H4 (cell line): ENCODE measurements at regions not wholly inside any gene's neighbourhood (a gene's known extent, or its start where the extent isn't known, plus 50 kb on each side); places are given as distances from the start of the nearest gene placed in this dataset.

Experiments used
- DNase-seq: peaks from one replicate; pipeline ENCODE4 v3.0.0-alpha.2; 2015; ENCODE audit warnings: low spot score

DNA sequence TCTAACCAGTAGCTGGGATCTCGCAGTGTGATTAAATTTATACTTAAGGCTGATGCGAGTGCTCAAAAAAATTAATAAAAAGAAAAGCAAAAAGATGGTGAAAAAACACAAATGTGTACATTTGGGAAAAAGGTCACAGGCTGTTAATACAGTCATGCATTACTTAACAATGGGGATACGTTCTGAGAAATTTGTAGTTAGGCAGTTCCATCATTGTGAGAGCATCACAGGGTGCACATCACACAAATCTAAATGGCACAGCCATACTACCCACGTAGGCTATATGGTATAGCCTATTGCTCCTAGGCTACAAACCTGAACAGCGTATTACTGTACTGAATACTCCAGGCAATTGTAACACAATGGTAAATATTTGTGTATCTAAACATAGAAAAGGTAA is 142.4 kb upstream of the MYOCD start:
- DNase-seq, result no peak

DNA sequence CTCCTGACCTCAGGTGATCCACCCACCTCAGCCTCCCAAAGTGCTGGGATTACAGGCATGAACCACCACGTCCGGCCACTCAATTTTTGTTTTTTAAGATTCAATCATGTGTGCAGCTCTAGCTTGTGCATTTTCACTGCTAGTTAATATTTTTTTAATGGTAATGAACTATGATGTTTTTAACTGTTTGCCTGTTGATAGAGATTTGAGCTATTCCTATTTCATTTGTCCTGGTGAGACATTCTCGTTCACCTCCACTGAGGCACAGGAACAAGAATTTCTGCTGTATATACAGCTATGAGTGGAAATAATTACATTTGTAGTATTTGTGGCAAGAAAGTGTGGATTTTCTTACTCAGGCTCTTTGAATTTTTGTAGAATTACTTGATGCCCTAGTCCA is 137.7 kb upstream of the MYOCD start:
- DNase-seq, result no peak

DNA sequence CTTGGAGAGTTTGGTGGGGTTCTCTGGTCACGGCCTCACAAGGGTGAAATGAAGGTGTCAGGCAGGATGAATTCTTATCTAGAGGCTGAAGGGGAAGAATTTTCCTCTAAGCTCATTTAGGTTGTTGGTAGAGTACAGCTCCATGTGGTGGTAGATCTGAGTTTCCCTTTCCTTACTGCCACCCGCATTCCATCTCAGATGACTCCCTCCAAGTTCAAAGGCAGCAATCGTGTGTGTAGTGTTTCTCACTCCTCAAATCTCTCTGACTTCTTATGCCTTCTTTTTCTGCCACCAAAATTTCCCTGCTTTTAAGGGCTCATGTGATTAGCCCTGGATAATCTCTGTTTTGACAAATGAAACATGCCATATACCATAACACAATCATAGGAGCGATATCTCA is 135.5 kb upstream of the MYOCD start:
- DNase-seq, result no peak

DNA sequence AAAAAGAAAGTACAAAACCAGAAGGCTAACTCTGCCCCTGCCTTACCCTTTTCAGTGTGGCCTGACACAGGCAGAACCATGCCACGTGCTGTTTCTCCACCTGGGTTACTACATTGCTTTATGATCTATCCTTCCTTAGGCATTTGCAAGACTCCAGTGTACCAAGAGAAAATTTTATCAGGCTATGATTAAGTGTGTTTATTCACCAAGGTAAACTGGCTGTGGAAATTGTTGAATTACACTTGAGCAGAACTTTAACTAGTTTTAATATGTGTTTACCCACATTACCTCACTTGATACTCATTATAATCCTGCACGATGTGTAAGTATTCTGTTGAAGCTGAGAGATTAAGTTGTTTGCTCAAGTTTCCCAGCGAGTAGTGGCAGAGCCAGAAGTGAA is 129.7 kb upstream of the MYOCD start:
- DNase-seq, result no peak

DNA sequence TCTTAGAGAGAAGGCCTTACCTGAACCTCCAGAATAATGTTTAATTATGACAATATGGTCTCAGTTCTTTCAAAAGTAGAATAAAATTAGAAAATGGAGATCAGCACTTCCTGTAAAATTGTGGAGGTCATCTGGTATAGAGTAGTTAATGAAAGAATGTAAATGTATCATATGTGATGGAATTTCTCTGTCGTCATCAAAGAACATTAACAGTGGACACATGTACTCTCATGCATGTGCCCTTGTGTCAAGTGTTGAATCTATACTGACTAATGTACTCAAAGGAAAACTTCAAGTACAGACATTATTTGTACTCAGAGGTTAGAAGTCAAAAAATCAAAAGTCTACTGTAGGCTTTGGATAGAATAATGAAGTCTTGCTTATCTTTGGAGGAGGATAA is 129.2 kb upstream of the MYOCD start:
- no peak for DNase-seq

DNA sequence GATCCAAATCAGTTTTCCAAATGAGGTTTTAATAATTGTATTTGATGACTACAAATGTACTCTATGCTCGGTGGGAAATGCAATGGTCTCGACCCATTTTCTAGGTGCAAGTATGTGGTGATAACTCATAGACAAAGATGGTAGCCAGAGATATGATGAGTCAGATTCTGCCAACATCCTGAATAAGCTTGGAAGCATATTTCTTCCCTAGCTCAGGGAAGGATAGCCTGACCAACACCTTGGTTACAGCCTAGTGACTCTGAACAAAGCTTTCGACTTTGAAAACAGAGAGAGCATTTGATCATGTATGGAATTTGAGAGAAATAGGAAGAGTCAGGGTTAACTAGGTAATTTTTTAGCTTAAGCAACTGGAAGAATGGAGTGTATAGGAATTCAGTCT is 128.3 kb upstream of the MYOCD start:
- DNase-seq, result no peak

DNA sequence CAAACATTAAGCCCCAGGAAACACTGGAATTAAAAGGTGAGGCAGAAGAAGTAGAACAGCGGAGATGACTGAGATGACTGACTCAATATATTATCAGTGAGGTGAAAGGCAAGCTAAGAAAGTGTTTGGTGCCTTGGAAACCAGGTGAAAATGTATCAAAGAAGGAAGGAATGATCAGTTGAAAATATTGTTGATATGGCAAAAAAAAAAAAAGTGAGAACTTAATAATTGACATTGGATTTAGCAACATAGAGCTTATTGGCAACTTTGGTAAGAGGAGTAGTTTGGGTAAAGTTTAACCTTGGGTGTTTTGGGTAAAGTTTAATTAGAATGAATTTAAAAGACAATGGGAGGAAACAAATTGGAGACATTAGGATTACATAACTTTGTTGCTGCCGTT is 127.7 kb upstream of the MYOCD start:
- no peak for DNase-seq

DNA sequence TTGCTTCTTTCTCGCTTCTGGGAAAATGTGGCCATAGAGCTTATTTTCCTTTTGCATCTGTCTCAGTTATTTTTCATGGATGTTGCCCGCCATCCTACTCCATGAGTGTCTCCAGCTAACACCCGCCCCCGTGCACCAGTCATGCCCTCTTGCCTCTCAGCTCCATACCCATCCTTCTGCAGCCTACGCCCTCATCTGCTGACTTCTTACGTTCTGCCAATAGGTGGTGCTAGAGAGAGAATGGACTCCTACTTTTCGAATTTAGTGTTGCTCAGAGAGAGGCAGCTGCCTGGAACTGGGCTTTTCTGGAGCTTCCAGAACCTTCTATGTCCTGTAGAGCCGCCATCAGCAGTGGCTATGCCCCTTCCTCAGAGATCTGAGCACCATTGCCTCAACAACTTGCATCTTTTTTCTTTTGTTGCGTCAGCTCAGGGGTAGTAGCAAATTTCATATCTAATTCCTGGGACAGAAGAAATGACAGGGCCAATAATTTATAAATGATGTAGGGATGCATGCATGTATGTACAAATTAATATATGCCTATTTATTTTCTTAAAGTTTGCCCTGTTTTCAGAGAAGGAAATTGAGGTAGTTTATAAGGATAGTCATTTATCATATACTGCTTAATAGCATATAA is 119.7 kb upstream of the MYOCD start:
- DNase-seq, result peak; percentile 48

DNA sequence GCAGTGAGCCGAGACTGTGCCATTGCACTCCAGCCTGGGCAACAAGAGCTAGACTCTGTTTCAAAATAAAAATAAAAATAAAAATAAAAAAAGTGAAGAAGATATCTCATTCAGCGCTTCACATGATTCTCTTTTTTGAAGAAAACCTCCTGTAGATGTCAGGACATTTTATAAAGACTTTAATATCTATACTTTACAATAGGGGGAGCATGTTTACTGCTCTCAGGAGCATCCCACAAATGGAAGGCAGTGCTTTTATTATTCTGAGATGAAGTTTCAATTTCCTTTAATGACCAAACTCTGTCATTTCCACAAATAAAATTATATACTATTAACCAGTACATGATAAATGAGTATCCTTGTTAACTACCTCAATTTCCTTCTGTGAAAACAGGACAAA is 118.7 kb upstream of the MYOCD start:
- no peak for DNase-seq

DNA sequence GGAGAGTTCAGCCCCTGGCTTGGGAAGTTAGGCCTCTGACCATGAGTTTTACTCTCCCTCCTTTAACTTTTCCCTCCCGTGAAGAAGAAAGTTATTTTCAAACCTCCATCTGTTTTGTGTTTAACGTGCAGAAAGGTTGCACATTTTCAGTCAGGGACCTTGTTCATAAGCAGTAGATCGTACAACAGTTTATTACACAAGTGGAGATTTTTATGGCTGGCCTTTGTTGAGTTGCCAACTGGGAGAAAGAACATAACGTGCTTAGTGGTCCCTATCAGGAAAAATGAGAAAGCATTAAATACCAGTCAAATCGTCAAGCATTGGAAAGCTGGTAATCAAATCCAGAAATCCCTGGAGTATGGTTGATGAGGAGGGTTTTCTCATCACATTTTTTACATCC is 117.9 kb upstream of the MYOCD start:
- no peak for DNase-seq

DNA sequence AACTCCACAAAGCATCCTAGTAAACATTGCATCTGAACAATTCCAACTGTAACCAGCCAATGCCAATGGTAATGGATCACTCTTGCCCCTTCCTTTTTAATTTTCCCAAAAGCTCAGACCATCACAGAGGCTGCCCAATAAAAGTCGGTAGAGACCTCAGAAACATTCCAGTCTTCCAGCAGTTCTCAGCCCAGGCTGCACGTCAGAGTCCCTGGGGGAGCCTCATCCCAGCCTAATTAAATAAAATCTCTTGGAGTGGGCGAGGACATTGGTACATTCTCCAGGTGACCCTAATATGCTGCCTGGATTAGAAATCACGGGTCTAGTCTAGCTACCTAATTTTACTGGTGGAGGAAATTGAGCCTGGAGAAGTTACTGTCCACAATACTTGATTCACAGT is 117.1 kb upstream of the MYOCD start:
- DNase-seq, result no peak

DNA sequence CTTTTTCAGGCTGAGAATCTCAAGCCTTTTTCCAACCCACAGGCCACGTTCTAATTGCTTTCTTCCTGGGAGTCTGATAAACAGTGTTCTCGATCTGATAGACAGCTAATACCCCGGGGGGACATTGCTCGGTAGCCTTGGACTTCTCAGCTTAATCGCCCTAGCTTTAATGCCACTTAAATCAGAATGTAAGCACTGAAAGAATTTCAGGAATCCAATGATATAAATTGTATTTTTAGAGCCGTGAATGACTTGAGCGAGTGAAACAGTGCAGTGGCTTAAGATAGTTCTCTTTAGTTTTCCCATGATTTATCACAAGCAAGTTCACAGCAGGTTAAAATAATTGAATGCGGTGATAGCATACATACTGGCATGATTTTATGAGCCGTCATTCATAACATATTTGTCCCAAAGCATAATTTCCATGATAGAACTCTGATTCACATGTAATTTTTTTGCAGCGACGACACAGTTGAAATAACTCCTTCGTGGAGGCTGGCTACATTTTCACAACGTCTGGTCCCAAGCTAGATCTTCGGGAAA is 116.1 kb upstream of the MYOCD start:
- peak; percentile 21 for DNase-seq

DNA sequence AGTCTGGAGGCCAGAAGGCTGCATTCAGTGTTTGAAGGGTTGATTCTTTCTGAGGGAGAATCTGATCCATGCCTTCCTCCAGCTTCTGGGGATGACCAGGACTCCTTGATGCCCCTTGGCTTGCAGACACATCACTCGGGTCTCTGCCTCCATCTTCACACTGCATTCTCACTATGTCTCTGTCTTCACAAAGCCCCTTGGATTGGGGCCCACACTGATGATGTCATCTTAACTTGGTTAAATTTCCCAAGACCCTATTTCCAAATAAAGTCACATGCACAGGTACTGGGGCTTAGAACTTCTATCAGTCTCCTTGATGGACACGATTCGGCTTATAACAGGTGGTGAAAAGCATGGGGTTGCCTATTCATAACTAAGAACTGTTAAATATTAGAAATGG is 112.1 kb upstream of the MYOCD start:
- DNase-seq, result no peak

DNA sequence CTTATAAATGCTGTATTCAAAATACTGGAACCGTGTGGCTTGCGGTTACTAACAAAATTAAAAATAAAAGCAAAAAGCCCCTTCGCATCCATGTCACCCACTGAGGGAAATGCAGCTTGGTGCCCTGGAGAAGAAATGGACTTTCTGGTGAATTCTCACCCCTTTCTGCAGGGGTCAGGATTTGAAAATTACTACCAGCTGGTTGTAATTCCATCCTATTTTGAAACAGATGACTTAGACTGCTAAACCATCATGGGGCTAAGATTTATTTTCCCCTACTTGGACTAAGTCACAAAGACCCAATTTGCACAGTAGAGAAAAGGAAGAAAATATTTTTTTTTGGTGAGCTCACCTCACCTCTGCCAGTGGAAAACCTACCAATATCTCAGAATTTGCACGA is 111.4 kb upstream of the MYOCD start:
- DNase-seq, result no peak

DNA sequence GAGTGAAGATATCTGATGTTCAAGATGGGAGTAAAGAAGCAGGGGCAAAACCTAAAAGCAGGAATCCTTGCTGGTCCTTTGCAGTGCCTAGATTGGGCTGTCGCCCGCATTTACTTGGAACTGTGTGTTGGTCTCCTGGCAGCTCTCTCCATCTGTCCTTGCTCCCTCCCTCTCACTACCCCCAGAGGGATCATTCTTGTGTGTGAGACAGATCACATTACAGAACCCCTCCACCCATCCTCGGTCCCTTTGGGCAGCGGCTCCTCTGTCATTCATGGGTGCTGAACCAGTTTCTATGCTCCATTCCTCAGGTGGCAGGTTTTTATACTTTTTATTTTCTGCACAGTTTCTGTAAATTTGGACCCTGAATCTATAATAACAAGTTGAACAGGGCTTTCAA is 99.4 kb upstream of the MYOCD start:
- DNase-seq, result no peak

DNA sequence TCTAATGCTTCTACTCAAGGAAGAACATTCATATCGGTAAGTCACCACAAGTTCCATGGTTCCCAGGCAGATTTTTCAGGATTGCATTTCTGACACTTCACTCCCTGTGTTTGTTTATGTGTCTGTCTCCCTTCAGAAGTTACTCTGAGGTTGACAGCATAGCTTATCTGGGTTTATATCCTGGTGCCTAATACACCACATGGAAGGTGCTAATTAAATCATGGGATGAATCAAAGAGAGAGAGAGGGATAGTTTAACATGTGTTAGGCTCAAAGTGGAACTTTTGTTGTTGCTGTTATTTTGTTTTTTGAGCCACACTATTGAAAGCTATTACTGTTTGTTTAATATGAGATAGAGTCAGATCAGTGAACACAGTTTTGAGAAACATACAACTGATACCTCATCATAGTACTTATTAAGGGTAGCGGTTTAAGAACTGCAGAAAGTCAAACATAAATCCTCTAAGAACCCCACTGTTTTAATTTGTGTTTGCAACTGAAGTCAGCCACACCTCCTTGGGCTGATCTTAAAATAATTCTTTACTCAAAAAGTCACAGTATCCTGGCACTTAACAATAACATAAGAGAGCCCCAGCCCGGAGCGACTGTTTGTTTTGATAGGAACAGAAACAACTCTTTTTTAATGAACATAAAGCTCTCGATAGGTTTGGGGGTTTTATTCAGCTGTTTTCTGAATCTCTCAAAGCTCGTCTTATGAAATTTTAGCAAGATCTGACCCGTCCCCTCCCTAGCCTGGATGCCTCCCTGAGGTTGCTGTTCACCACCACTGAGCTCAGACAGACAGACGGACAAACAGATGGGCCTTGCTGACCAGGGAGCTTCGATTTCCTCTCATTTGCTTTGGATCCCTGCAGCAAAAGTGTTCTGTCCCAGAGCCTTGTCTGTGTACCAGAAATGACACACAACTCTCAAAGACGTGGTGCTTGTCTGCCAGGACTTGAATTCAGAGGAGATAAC is 98.3 kb upstream of the MYOCD start:
- DNase-seq, result no peak

DNA sequence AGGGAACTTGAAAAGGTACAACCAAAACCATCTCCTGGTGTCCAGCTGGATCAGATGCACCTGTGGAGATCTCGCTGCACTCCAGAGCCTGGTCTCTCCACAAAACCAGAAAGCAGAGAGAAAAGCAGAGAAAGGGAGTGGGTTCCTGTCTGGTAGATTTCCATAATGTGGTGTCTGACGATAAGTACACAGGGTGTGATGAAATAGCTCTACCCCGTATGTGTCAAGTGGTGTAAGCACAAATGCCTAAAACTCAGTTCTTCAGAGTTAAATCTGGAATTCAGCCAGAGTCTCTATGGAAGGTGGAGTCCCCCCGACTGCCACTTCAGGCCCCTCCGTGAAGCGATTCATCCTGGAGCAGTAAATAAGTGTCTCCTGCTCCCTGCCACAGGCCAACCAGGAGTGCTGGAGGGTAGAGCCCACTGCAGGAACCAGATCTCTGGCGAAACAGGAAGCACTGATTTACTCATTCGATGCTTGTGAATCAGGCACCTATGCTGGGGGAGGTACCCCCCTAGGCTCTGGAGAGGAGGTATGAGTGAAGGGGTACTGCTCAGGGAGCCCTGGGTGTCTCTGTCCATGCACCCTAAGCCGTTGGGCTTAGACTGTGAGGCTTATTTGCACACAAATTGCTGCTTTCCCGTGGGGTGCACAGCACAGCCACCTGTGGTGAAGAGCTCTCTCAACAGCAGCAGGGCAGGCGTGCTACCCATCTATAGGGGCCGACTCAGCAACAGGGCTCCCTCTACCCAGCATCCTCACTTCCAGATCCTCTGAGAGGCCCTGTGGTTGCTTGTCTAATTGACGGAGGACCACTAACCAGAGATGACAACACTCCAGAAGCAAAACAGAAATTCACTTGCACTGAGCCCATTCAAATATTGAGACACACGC is 97.1 kb upstream of the MYOCD start:
- DNase-seq, result no peak

DNA sequence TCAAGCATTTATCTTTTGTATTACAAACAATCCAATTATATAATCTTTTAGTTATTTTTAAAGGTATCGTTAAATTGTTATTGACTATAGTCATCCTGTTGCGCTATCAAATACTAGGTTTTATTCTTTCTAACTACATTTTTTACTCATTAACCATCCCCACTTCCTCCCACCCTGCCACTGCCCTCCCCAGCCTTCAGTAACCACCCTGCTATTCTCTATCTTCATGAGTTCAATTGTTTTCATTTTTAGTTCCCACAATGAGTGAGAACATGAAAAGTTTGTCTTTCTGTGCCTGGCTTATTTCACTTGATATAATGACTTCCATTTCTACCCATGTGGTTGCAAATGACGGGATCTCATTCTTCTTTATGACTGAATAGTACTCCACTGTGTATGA is 94.1 kb upstream of the MYOCD start:
- DNase-seq, result no peak

DNA sequence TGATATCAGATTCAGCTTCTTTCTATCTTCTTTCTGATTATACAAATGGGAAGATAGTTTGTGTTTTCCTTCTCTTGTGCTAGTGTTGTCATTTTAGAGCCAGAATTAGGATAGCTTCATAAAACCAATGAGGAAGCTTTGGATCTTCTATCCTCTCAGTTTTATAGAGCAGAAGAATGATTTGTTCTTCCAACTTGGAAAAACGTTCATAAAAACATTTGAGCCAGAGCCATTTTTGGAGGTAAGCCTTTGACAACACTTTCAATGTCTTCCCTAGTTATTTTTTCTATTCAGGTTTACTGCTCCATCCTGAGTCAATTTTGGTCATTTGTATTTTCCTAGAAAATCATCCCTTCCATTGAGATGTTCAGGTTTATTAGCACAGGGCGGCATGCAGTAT is 91.2 kb upstream of the MYOCD start:
- no peak for DNase-seq

DNA sequence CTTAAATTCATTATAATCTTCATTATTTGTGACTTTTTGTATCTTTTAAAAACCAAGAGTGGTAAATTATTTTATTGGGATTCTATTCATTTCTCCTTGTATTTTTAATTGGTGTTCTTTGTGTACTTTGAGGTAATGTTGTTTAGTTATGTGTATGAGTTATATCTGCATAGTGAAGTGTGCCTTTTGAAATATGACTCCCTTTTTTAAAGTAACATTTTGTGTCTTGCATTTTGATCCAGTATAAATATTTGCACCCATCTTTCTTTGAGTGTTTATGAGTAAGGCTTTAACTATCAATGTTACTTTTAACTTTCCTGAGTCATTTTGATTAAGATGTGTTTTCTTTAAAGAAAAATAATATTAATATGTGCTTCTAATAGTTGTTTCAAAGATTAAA is 90.0 kb upstream of the MYOCD start:
- DNase-seq, result no peak

DNA sequence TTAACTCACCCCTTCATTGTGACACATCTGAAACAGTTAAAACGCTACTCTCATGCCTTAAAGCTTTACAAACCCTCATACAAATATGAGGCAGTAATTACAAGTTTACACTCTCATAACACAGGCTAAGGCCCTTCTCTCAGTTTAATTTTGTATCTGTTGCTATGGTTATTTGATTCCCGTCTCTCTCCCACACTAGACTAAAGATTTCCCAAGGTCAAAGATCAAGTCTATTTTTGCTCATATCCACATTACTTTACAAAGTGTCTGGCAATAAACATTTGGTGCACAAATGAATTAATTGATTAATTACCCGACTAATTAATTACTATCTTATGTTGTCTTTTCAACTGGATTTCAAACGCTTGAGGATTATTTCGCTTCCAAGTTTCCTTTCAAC is 86.4 kb upstream of the MYOCD start:
- DNase-seq, result no peak

DNA sequence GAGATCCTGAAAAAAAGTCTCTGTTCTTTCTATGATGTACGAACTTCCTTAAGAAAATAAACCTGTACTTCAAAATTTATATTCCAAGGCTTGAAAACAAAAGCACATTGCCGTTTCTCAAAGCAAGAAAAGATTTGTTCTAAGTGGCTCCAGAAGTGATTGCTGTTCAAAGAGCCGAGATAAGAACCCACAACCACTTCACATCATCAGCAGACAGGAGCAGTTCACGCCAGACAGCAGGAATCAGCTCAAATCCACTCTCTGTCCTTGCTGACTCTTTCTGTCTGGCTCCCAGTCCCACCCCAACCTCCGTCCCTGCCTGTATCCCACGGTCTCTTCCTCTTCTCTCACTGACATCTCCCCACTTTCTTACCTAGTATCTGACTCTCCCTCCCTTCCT is 85.0 kb upstream of the MYOCD start:
- DNase-seq, result no peak
